PC-9 (cell line): ENCODE measurements at regions not wholly inside any gene's neighbourhood (a gene's known extent, or its start where the extent isn't known, plus 50 kb on each side); places are given as distances from the start of the nearest gene placed in this dataset.
"Not testable (repeated sequence)": the region's sequence is repeated elsewhere in the genome, so short reads cannot be mapped to it uniquely, and the experiment has no call there.

ENCODE experiments used
- BruUV-seq: library from RNA; stranded (reverse); fragments of 400-500 nt; replicated peaks from 2 replicates; lab custom pipeline; 2021; lab: Mats Ljungman, UMichigan
- CTCF ChIA-PET: fragments of 300-600 bp; sonication (Branson Sonifier 250); formaldehyde crosslinking; loops from one replicate; lab custom pipeline; 2022; ENCODE audit warnings: antibody characterized with exemption; lab: Charles Lee
- POLR2A ChIA-PET: fragments of 300-600 bp; sonication (Branson Sonifier 250); formaldehyde crosslinking; loops from one replicate; lab custom pipeline; 2022; ENCODE audit warnings: antibody characterized with exemption; ENCODE audit not compliant: unreplicated experiment; lab: Charles Lee
- DNase-seq, 2 experiments: peaks; one replicate each; pipeline versions ENCODE4 v3.0.0 to v3.0.0-alpha.2; 2015 to 2022; ENCODE audit warnings: mixed read lengths in 1 of 2
- H2AFZ ChIP-seq: fragments of 200-600 bp; sonication (generic); 2 replicates; pipeline ENCODE4 v1.8.1; 2017; ENCODE audit warnings: antibody characterized with exemption
- H3F3A ChIP-seq: fragments of 200-600 bp; sonication (generic); 2 replicates; pipeline ENCODE4 v1.8.1; 2017; ENCODE audit warnings: antibody characterized with exemption, mild to moderate bottlenecking, low read depth; ENCODE audit not compliant: insufficient read depth
- H3K27ac ChIP-seq: fragments of 200-600 bp; sonication (generic); 2 replicates; pipeline ENCODE4 v1.6.1; 2016; ENCODE audit warnings: mixed run types
- H3K27me3 ChIP-seq: fragments of 200-600 bp; sonication (generic); 2 replicates; pipeline ENCODE4 v1.6.1; 2016; ENCODE audit warnings: low read depth, mixed run types; ENCODE audit not compliant: insufficient read depth
- H3K36me3 ChIP-seq: fragments of 200-600 bp; sonication (generic); 2 replicates; pipeline ENCODE4 v1.6.1; 2016; ENCODE audit warnings: low read depth, mixed run types
- H3K4me1 ChIP-seq: fragments of 200-600 bp; sonication (generic); replicated peaks from 2 replicates; pipeline ENCODE4 v1.6.1; 2016; ENCODE audit warnings: mixed run types; ENCODE audit not compliant: insufficient read depth
- H3K4me2 ChIP-seq: fragments of 200-600 bp; sonication (generic); 2 replicates; pipeline ENCODE4 v1.6.1; 2017; ENCODE audit warnings: mixed run types
- H3K4me3 ChIP-seq: fragments of 200-600 bp; sonication (generic); 2 replicates; pipeline ENCODE4 v1.6.1; 2016; ENCODE audit warnings: mixed run types
- H3K79me2 ChIP-seq: fragments of 200-600 bp; sonication (generic); 2 replicates; pipeline ENCODE4 v1.6.1; 2017; ENCODE audit warnings: low read depth, mixed run types
- H3K9me2 ChIP-seq: fragments of 200-600 bp; sonication (generic); 2 replicates; pipeline ENCODE4 v1.8.1; 2017; ENCODE audit warnings: mild to moderate bottlenecking; ENCODE audit not compliant: insufficient read depth
- H3K9me3 ChIP-seq: fragments of 200-600 bp; sonication (generic); 2 replicates; pipeline ENCODE4 v1.8.1; 2016; ENCODE audit warnings: low read depth; ENCODE audit not compliant: insufficient read depth
- H4K20me1 ChIP-seq: fragments of 200-600 bp; sonication (generic); 2 replicates; pipeline ENCODE4 v1.8.1; 2017; ENCODE audit not compliant: insufficient read depth
- CTCF ChIP-seq: fragments of 200-600 bp; sonication (generic); conservative IDR thresholded peaks from 2 replicates; pipeline ENCODE4 v1.6.1; 2017; ENCODE audit warnings: mixed run types, antibody characterized with exemption, mild to moderate bottlenecking, moderate library complexity
- EZH2 ChIP-seq: fragments of 200-600 bp; sonication (generic); IDR thresholded peaks from 2 replicates; pipeline ENCODE4 v1.8.0; 2017; ENCODE audit warnings: antibody characterized with exemption, low read depth
- intact Hi-C: fragments of 100-400 bp; cut with micrococcal nuclease; formaldehyde crosslinking; loops from one replicate; pipeline ENCODE4 v1.10.0; 2022; ENCODE audit not compliant: unreplicated experiment

GRCh38 chr21:43284238-43284637 lies 115.4 kb downstream of the CRYAA start:
- no peaks in the 10 kb centered on the region for H3K79me2 ChIP-seq
- H3K9me3 ChIP-seq = no peaks in the 10 kb centered on the region
- no peak overlapping the region for H3K4me3 ChIP-seq
- H4K20me1 ChIP-seq = no peaks in the 10 kb centered on the region
- no peak overlapping the region for H3K4me2 ChIP-seq
- POLR2A ChIA-PET = no interaction called here
- no peak overlapping the region for H3K27ac ChIP-seq
- peaks cover 33% of the 10 kb centered on the region for H3K4me1 ChIP-seq
- CTCF ChIA-PET = no interaction called here
- intact Hi-C loops = no loop called here
- peaks cover 18% of the 10 kb centered on the region for H3F3A ChIP-seq
- no peak overlapping the region for H2AFZ ChIP-seq
- H3K9me2 ChIP-seq = no peaks in the 10 kb centered on the region
- BruUV-seq = no TSS peak
- H3K36me3 ChIP-seq = no peaks in the 10 kb centered on the region
- H3K27me3 ChIP-seq = no peaks in the 10 kb centered on the region
- TF ChIP-seq EZH2 (no peak), CTCF (no peak)
- DNase-seq = no peak

- BruUV-seq, CTCF ChIA-PET, H3K36me3 ChIP-seq, H3K27ac ChIP-seq, intact Hi-C loops, DNase-seq, POLR2A ChIA-PET, H3K79me2 ChIP-seq, H3K9me2 ChIP-seq, H3K4me2 ChIP-seq, H2AFZ ChIP-seq, H4K20me1 ChIP-seq, H3K27me3 ChIP-seq, H3K9me3 ChIP-seq, H3K4me3 ChIP-seq: not testable (repeated sequence)
- peaks cover 18% of the 10 kb centered on the region for H3F3A ChIP-seq
- peaks cover 31% of the 10 kb centered on the region for H3K4me1 ChIP-seq
Measured at GRCh38 chr21:43283925-43284221, 115.1 kb downstream of the CRYAA start.

GRCh38 chr21:43283136-43283924 lies 114.5 kb downstream of the CRYAA start:
- H2AFZ ChIP-seq = no peak overlapping the region
- no peak overlapping the region for H3K4me2 ChIP-seq
- H3K79me2 ChIP-seq = no peaks in the 10 kb centered on the region
- no peak for TF ChIP-seq CTCF
- TF ChIP-seq EZH2 = no peak
- H3K27me3 ChIP-seq = no peaks in the 10 kb centered on the region
- BruUV-seq = no TSS peak
- ChIA-PET CTCF (no interaction called here), POLR2A (no interaction called here)
- intact Hi-C loops = no loop called here
- no peaks in the 10 kb centered on the region for H4K20me1 ChIP-seq
- no peaks in the 10 kb centered on the region for H3K9me2 ChIP-seq
- no peak overlapping the region for H3K27ac ChIP-seq
- no peaks in the 10 kb centered on the region for H3K36me3 ChIP-seq
- DNase-seq = no peak
- no peaks in the 10 kb centered on the region for H3K9me3 ChIP-seq
- H3K4me3 ChIP-seq = no peak overlapping the region
- H3F3A ChIP-seq = peaks cover 15% of the 10 kb centered on the region
- peaks cover 26% of the 10 kb centered on the region for H3K4me1 ChIP-seq
